Esophagus muscularis mucosa (tissue), 4 donors: ENCODE measurements at regions not wholly inside any gene's neighbourhood (a gene's known extent, or its start where the extent isn't known, plus 50 kb on each side); places are given as distances from the start of the nearest gene placed in this dataset.
A peak's percentile ranks its signal among the peaks of the same experiment; 100 is the strongest.

Experiments
- DNase-seq: peaks from one replicate; pipeline ENCODE4 v3.0.0-alpha.2; 2017; ENCODE audit errors: extremely low spot score
- H3K27ac ChIP-seq, 4 donors: fragments of 200-600 bp; sonication (generic); replicated peaks in 1 of 4; 1 replicate in 3 of 4; 2 replicates in 1 of 4; pipeline ENCODE4 v1.5.1; 2016 to 2019; ENCODE audit warnings: mild to moderate bottlenecking in 1 of 4
- H3K27me3 ChIP-seq, 4 donors: fragments of 200-600 bp; sonication (generic); one replicate each; pipeline versions ENCODE4 v1.5.1 to v1.6.0; 2016 to 2019
- H3K36me3 ChIP-seq, 4 donors: fragments of 200-600 bp; sonication (generic); one replicate each; pipeline ENCODE4 v1.5.1; 2016 to 2019
- H3K4me1 ChIP-seq, 4 donors: fragments of 200-600 bp; sonication (generic); one replicate each; pipeline ENCODE4 v1.5.1; 2016 to 2019
- H3K4me3 ChIP-seq, 4 donors: fragments of 200-600 bp; sonication (generic); 1 replicate in 2 of 4; 2 replicates in 2 of 4; pipeline ENCODE4 v1.5.1; 2016 to 2019; ENCODE audit warnings: mild to moderate bottlenecking in 4 of 4, moderate library complexity in 1 of 4
- H3K9me3 ChIP-seq, 4 donors: fragments of 200-600 bp; sonication (generic); 1 replicate in 3 of 4; 2 replicates in 1 of 4; pipeline ENCODE4 v1.5.1; 2016 to 2019
- EP300 ChIP-seq: sonication (generic); formaldehyde crosslinking; IDR thresholded peaks from one replicate; pipeline ENCODE4 v1.6.1; 2017; ENCODE audit warnings: antibody characterized with exemption
- POLR2A ChIP-seq: fragments of 450-650 bp; IDR thresholded peaks from one replicate; pipeline ENCODE4 v1.6.1; 2017; ENCODE audit warnings: antibody characterized with exemption, moderate library complexity, mild to moderate bottlenecking, low read depth
- POLR2AphosphoS5 ChIP-seq, 2 donors: sonication (generic); formaldehyde crosslinking; IDR thresholded peaks; one replicate each; pipeline ENCODE4 v1.6.1; 2017; ENCODE audit warnings: antibody characterized with exemption in 2 of 2
- WGBS: methylation state at CpG from one replicate; pipeline ENCODE4 v1.1.5; 2018; 5-methylcytosine and 5-hydroxymethylcytosine counted together
- intact Hi-C: fragments of 100-400 bp; cut with DNase I; formaldehyde crosslinking; loops from one replicate; pipeline ENCODE4 v1.15.1; 2023
- TF ChIP-seq, protein P1 (sequence below), 3 experiments: fragments of 200-600 bp in 2 of 3; fragments of 450-650 bp in 1 of 3; sonication (generic) in 2 of 3; IDR thresholded peaks; one replicate each; pipeline ENCODE4 v1.5.1; 2017 to 2019; ENCODE audit warnings: antibody characterized with exemption in 3 of 3, mild to moderate bottlenecking in 2 of 3, moderate library complexity in 1 of 3

- 76% methylated on average over 3 of the region's 3 CpGs for WGBS
- no peak for DNase-seq
- Histone ChIP-seq H3K36me3 (no peaks in the 10 kb centered on the region), H3K4me1 (no peaks in the 10 kb centered on the region), H3K27me3 (peaks cover 0 to 20% (median 1%) of the 10 kb centered on the region in 4 donors), H3K27ac (no peak overlapping the region), H3K4me3 (no peak overlapping the region), H3K9me3 (no peaks in the 10 kb centered on the region)
- no peak for TF ChIP-seq POLR2AphosphoS5 (IDR thresholded peaks at IDR 0.05)
- TF ChIP-seq, protein P1, sequence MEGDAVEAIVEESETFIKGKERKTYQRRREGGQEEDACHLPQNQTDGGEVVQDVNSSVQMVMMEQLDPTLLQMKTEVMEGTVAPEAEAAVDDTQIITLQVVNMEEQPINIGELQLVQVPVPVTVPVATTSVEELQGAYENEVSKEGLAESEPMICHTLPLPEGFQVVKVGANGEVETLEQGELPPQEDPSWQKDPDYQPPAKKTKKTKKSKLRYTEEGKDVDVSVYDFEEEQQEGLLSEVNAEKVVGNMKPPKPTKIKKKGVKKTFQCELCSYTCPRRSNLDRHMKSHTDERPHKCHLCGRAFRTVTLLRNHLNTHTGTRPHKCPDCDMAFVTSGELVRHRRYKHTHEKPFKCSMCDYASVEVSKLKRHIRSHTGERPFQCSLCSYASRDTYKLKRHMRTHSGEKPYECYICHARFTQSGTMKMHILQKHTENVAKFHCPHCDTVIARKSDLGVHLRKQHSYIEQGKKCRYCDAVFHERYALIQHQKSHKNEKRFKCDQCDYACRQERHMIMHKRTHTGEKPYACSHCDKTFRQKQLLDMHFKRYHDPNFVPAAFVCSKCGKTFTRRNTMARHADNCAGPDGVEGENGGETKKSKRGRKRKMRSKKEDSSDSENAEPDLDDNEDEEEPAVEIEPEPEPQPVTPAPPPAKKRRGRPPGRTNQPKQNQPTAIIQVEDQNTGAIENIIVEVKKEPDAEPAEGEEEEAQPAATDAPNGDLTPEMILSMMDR (IDR thresholded peaks at IDR 0.05): no peak
- no peak for TF ChIP-seq EP300
- TF ChIP-seq POLR2A: no peak
- intact Hi-C loops: no loop called here
Measured at GRCh38 chr20:22509843-22510147, 74.6 kb downstream of the FOXA2 start.

DNA sequence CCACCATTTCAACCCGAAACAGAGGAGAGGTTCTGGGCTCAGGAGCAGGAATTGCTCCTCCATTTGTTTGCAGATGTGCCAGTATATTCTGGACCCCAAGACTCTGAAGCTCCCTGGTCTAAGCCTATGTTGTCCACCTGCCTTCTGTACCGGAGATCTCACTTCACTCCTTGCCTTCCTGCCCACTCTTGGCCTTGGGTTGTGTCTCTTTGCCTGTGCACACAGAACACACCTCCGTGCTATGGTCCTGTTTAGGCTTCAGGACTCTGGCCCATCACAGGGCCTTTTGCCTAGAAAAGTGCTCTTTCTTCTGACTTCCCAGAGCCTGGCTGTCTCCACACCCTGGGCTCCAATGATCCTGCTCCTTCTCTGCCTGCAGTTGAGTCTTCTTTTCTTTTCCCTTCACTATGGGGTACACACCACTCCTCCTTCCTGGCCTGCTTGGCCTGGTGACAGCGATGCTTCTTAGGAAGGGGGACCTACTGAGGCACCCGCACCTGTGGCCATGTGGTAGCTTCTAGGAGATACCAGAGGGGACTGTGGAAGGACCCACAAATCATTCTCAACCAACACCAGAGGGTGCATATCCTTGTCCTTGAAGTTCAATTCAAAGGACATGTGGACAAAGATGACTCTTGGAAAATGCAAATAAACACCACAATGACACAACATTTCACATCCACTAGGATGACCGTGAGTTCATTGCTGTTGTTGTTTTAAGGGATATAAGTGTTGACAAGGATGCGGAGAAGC is 75.1 kb downstream of the FOXA2 start:
- H3K4me3 ChIP-seq: no peak overlapping the region
- H3K27me3 ChIP-seq: peaks cover 0 to 20% (median 1%) of the 10 kb centered on the region in 4 donors
- intact Hi-C loops: no loop called here
- no peak overlapping the region for H3K27ac ChIP-seq
- 79% methylated on average over 7 of the region's 7 CpGs for WGBS
- TF ChIP-seq EP300 (no peak), POLR2AphosphoS5 (IDR thresholded peaks at IDR 0.05) (no peak), POLR2A (no peak)
- TF ChIP-seq, protein P1 (IDR thresholded peaks at IDR 0.05): no peak
- no peaks in the 10 kb centered on the region for H3K36me3 ChIP-seq
- H3K9me3 ChIP-seq: no peaks in the 10 kb centered on the region
- H3K4me1 ChIP-seq: no peaks in the 10 kb centered on the region
- DNase-seq: peak; percentile 57

GRCh38 chr20:22508426-22508825 is 75.9 kb downstream of the FOXA2 start:
- Histone ChIP-seq H3K27me3 (peaks cover 0 to 20% (median 1%) of the 10 kb centered on the region in 4 donors), H3K36me3 (no peaks in the 10 kb centered on the region), H3K9me3 (no peaks in the 10 kb centered on the region), H3K4me1 (no peaks in the 10 kb centered on the region), H3K27ac (no peak overlapping the region), H3K4me3 (no peak overlapping the region)
- DNase-seq: peak; percentile 88
- TF ChIP-seq POLR2AphosphoS5 (IDR thresholded peaks at IDR 0.05) (no peak), EP300 (no peak), POLR2A (no peak)
- TF ChIP-seq, protein P1 (IDR thresholded peaks at IDR 0.05): no peak
- intact Hi-C loops: no loop called here
- 73% methylated on average over 7 of the region's 7 CpGs for WGBS

DNA sequence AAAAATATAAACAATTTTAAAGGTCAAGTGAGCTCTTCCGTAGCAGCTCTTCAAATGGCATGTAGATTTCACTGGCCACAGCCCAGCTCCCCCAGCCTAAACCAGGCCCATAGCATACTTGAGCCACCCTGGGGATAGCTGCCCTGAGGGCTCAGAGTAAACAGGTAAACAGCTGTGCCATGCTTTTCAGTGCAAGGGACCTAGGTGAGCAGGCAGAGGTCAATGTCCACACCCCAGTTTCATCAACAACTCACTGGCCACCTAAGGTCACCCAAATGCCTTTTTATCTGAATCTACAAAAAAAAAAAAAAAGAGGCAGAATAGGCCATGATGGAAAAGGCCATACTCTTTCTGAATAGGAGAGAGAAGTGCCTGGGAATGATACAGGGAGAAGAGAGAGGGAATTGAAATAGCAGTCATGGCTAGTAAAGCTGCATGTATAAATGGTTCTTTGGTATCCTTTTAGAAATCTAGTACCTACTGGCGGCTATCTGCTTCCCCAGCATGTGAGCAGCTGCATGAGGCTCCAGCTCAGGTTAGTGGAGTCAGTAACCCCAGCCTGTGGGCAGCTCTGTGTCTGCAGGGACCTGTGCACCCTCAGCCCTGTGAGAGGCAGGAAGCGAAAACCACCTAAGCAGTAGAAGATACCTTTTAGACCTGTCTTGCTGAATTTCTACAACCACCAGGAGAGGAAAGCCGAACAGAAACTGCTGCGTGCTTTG is 77.0 kb downstream of the FOXA2 start:
- H3K27ac ChIP-seq: no peak overlapping the region
- TF ChIP-seq EP300: no peak
- no peak for TF ChIP-seq POLR2A
- TF ChIP-seq, protein P1 (IDR thresholded peaks at IDR 0.05): no peak
- no peak for TF ChIP-seq POLR2AphosphoS5 (IDR thresholded peaks at IDR 0.05)
- H3K27me3 ChIP-seq: peaks cover 0 to 26% (median 0%) of the 10 kb centered on the region in 4 donors
- peak; percentile 62 for DNase-seq
- no peaks in the 10 kb centered on the region for H3K36me3 ChIP-seq
- intact Hi-C loops: no loop called here
- H3K9me3 ChIP-seq: no peaks in the 10 kb centered on the region
- H3K4me1 ChIP-seq: no peaks in the 10 kb centered on the region
- no peak overlapping the region for H3K4me3 ChIP-seq
- WGBS: 83% methylated on average over 4 of the region's 5 CpGs
